ENCODE measurements at regions not wholly inside any gene's neighbourhood (a gene's known extent, or its start where the extent isn't known, plus 50 kb on each side); places are given as distances from the start of the nearest gene placed in this dataset.

DNA sequence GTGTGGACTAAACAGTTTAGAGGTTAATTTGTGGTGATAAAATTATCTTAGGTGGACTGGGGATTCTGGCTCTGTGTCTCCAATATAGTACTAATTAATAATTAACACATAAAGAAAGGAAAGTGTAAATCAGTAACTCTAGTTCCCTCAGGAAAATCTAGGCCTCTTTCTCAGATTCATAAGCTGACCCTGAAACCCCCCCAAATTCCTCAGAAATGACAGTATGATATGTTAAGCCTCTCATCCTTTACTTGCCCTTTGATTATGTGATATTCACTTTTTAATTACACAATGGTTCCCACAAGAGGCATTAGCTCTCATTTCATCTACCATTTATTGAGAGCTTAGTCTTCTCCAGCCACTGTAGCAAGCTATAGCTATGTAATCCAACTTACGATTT, 636.2 kb upstream of the SEMA6A start:
- no peak for DNase-seq (ENCODE audit: low read depth)
- H3K4me3 ChIP-seq (ENCODE audit: low read depth, low read length) = no peak overlapping the region

DNA sequence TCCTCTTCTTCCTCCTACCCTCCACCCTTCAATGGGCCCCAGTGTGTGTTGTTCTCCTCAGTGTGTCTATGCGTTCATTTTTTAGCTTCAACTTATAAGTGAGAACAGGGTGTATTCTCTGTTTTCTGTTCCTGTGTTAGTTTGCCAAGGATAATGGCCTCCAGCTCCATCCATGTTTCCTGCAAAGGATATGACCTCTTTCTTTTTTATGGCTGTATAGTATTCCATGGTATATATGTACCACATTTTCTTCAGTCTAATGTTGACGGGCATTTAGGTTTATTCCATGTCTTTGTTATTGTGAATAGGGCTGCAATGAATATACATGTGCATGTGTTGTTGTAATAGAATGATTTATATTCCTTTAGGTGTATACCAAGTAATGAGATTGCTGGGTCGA, 634.9 kb upstream of the SEMA6A start:
- no peak for DNase-seq (ENCODE audit: low read depth)
- H3K4me3 ChIP-seq (ENCODE audit: low read depth, low read length) = no peak overlapping the region

DNA sequence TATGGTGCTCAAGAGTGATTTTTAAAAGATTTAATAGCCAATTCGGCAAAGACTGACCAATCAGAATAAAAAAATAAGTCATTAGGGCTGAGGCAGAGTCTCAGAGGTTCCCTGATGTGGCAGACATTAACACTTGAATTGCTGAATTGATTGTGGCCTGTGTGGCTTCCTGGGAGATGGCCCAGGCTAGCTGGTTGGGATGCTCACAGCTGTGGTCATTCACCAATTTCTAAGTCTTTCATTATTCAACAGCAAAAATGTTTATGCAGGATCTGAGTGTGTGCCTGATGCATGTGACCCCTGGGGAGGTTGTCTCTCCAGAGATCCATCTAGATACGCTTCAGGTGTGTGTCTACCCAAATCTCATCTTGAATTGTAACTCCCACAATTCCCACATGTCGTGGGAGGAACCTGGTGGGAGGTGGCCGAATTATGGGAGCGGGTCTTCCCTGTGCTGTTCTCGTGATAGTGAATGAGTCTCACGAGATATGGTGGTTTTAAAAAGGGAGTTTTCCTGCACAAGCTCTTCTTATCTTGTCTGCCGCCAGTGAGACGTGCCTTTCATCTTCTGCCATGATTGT, 632.6 kb upstream of the SEMA6A start:
- no peak for DNase-seq (ENCODE audit: low read depth)
- H3K4me3 ChIP-seq (ENCODE audit: low read depth, low read length) = no peak overlapping the region

DNA sequence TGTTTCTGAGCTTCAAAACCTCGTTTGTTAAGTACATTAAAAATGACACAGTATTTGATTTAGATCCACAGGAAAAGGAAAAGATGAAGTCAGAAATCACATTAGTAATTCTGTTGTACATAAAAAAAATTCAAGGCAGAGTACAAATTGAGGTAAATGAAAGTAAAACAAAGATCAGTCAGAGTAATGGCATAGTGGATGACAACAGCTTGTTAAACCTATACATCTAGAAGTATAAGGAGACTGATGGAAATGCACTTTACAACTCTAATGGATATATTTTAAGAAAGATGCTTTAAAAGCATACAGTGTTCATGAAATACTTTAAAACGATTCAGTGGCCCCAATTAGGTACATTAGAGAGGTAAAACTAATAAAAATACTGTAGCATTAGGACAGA, 631.3 kb upstream of the SEMA6A start:
- H3K4me3 ChIP-seq (ENCODE audit: low read depth, low read length) = no peak overlapping the region
- DNase-seq (ENCODE audit: low read depth) = no peak

DNA sequence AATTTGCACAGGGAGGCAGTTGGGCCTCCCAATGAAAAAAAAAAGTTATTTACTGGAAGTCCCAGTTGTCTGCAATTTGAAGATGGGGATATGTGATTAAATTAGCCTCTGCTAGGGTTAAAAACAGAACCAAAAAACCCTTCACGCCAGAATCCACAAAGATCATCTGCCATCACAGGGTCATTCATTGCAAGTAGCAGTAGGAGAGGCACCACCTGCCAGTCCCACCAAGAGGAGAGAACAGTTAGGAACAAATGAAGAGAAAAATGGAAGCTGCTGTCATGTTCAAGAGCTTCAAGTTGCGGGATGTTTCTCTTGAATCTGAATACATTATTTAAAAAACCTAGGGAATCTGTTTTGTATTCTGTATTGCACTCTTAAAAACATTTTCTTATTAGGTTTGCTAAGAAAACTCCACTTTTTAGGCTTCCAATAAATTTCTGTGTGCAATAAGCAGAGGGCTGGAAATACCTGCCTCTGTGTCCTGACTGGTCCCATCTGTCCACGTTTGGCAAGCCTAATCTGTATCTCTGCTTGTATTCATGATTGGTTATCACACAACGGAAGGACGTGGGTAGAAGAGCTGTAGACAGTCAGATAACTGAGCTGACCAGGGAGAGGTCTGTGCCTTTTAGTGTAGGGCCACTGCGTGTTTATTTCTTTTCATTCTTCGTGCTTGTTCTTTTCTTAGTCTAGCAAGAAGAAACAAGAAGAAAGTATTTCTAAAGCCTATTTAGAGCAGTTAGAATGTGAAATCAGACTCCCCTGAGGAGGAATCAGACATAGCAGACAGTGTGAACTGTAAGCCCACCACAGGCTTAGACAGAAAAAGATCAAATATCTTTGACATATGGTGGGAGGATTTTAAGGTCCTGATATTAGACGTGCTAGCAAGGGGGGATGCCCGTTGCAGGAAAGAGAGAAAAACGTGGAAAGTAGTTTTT, 630.6 kb upstream of the SEMA6A start:
- H3K4me3 ChIP-seq (ENCODE audit: low read depth, low read length) = no peak overlapping the region
- no peak for DNase-seq (ENCODE audit: low read depth)

DNA sequence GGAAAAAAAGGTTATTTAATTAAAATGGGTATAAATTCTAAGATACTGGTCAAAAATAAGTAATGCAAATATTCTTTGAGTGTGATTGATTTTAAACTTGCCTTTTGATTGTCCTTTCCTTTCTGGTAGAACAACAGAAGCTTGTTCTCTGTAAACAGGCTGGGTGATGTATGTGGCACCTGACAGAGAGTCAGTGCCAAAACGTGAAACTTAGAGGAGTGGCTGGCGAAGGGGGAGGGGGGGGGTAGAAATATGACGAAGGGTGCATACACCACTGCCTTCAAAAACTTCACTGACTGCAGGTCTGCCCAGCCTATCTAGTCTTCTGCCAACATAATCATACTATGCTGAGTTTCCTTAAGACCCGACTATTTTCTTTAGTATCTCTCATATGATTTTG, 629.8 kb upstream of the SEMA6A start:
- DNase-seq (ENCODE audit: low read depth) = no peak
- H3K4me3 ChIP-seq (ENCODE audit: low read depth, low read length) = no peak overlapping the region

DNA sequence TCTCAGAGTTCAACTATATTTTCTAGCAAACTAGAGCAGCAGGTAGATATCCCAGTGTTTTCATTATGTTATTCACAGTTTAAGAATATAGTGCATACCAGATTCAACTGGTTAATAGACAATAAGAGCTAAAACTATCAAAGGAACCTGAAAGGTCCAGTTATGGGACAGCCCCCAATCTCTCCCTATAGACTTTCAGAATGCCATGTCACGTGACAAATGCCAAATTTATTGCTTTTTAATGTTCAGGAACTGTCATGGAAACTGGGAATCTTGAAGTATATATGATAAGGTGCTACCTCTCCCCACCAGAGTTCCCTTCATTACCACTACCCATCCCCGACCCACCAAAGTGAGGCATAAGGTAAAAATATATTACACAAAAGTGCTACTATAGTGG, 629.0 kb upstream of the SEMA6A start:
- no peak overlapping the region for H3K4me3 ChIP-seq (ENCODE audit: low read depth, low read length)
- DNase-seq (ENCODE audit: low read depth) = no peak

DNA sequence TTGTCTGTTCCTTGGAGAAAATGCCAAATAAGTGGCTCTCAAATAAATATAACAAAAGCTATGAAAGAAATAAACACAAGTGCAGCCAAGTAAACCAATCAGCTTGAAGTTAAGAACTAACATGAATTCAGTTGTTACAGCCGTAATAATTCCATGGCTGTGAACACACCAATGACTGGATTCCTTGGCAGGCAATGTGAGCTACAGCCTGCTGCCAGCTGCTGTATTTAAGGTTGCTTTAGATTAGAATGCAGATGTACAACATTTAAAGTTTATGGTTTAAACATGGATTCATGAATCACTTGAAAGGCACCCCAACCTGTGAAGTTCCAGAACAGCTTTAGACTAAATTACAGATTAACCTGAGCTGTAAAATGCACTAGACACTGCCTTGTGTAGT, 626.4 kb upstream of the SEMA6A start:
- H3K4me3 ChIP-seq (ENCODE audit: low read depth, low read length) = no peak overlapping the region
- no peak for DNase-seq (ENCODE audit: low read depth)

DNA sequence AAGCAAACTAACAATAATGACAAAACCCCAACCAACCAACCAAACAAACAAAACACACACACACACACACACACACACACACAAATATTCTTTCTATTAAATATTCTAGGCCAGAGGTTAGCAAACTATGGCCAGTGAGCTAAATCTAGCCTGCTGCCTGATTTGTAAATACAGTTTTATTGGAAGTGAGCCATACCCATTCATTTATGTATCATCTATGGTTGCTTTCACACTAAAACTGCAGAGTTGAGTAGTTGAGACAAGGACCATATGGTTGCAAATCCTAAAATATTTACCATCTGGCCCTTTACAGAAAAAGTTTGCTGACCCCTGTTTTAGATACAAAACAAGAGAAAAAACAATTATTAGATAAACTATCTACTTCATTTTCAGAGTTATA, 620.5 kb upstream of the SEMA6A start:
- H3K4me3 ChIP-seq (ENCODE audit: low read depth, low read length) = no peak overlapping the region
- DNase-seq (ENCODE audit: low read depth) = no peak

DNA sequence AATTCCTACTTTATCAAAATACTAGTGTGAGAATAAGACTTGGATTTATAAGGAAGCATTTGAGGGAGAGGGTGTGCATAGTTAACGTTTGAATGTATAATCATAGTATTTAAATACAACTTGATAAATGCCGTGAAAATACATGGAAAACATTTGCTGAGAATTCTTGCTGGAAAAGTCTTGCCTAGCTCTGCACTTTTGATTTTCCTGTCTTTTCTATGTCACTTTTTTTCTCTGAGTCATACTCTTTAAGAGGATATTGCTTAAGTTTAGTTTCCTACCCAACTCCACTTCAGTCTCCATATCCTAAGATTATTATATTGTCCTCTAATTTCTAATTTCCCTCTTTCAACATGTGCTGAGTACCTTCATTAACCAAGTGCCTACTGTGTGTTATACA, 616.6 kb upstream of the SEMA6A start:
- DNase-seq (ENCODE audit: low read depth) = no peak
- H3K4me3 ChIP-seq (ENCODE audit: low read depth, low read length) = no peak overlapping the region

DNA sequence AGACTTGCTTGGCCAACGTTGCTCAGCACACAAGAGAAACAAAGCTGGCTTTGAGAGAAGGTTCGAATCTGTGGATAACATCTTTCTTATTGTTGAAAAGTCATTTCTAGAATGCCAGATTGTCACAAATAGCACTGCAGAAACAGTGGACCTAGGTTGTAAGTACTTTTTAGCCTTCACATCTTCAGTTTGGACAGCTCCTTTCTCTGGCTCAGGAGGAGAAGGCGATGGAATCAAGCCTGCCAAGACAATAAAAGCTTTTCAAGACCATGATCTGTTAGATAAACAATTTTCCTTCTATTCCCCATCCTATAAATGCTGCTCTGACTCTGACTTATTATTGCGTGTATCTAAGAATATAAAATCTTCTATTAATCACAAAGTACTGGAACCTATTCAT, 615.2 kb upstream of the SEMA6A start:
- H3K4me3 ChIP-seq (ENCODE audit: low read depth, low read length) = no peak overlapping the region
- no peak for DNase-seq (ENCODE audit: low read depth)

DNA sequence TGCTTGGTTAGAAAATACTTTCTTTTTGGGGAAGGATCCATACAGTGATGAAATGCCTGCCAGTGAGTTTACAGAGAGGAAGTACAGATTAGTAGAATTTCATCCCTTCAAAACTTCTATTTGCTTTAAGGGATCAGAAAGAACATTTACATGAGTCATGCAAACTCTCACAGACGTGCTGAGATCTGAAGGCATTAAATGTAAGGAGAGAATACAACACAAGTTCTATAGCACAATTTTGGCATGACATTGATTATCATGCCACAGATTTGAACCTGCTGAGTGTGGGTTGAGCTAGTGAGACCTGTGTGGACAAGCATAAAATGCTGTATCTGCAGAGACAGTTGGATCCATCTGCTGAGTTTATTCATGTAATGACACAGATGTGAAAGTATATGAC, 613.6 kb upstream of the SEMA6A start:
- no peak overlapping the region for H3K4me3 ChIP-seq (ENCODE audit: low read depth, low read length)
- DNase-seq (ENCODE audit: low read depth) = no peak

DNA sequence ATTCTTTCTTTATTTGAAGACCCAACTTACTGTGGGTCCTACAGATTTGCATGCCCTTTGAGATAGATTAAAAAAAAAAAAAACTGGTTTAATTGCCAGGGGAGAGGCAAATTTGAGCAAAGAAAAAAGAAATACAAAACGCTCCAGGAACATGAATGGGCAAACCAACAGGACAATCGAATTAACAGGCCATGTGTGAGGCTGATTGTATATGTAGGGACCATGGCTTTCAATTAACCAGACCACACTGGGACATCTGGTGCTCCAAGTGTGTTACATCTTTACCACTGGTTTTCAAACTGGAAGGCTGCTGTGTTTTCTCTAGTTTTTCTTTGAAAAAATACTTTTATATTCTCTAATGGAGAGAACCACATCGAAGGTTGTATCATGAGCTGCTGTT, 612.1 kb upstream of the SEMA6A start:
- no peak for DNase-seq (ENCODE audit: low read depth)
- H3K4me3 ChIP-seq (ENCODE audit: low read depth, low read length) = no peak overlapping the region

DNA sequence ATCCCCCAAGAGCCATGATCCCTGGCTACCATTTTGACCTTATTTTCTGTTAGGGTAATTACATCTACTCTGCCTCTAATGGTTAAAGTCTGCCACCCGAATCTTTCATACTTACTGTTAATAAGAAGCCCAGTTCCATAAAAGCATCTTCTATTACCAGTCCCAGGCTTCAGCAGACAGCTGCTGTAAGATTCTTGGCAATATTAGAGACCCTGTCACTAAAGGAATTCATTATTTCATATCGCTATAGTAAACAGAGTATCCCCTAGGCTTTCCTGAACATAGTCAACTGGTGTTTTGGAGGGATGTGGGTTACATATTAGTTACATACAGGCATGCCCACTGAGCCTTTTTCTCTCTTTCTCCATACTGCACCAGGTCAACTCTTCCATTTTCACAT, 608.7 kb upstream of the SEMA6A start:
- DNase-seq (ENCODE audit: low read depth) = no peak
- no peak overlapping the region for H3K4me3 ChIP-seq (ENCODE audit: low read depth, low read length)

DNA sequence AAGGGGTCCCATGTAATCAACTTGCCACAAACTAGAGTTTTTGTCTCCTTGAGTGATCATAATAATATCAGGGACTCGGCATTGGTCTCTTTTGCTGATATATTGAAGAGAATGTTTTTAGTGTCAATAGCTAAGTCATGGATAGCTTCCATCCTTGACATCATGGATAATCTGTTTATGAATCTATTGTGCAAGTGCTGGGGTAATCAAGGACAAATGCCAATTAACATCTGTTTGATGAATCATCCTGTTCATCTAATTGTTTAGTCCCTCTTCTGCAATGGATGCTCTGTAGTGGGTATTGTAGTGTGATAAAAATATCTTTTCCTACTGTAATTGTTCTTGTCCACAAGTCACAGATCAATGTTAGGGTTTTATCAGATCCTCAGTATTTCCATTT, 607.5 kb upstream of the SEMA6A start:
- DNase-seq (ENCODE audit: low read depth) = no peak
- no peak overlapping the region for H3K4me3 ChIP-seq (ENCODE audit: low read depth, low read length)

DNA sequence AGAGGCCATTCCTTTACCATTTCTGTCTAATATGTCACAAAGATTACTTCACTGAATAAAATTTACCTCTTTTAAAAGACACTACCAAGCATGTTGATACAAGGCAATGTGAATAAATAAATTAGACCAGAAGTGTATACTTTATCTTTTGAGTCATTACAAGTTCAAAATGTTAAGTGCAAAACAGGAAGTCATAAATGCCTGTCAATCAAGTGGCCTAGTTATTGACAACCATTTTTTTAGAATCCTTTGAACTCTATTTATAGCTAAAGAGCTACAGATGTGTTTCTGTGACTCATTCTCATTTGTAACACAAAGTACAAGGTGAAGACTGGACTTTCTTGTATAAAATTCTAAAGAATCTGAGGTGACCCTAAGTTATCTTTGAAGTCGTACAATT, 602.7 kb upstream of the SEMA6A start:
- H3K4me3 ChIP-seq (ENCODE audit: low read depth, low read length) = no peak overlapping the region
- DNase-seq (ENCODE audit: low read depth) = no peak

DNA sequence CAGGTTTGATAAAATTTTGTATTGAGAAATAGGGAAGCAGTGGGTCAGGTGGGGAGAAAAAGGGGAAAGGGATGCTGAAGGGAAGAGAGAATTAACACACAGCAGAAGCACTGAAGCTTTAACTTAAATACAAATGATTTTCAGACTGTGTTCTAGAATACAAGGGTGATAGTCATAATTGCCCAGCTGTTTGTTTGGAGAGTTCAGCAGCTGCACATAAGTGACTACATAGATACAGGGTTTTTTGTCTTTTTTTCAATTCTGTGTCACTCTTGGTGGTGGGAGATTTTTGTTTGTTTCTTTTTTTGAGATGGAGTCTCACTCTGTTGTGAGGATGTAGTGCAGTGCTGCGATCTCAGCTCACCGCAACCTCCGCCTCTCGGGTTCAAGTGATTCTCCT, 590.4 kb upstream of the SEMA6A start:
- no peak for DNase-seq (ENCODE audit: low read depth)
- no peak overlapping the region for H3K4me3 ChIP-seq (ENCODE audit: low read depth, low read length)

DNA sequence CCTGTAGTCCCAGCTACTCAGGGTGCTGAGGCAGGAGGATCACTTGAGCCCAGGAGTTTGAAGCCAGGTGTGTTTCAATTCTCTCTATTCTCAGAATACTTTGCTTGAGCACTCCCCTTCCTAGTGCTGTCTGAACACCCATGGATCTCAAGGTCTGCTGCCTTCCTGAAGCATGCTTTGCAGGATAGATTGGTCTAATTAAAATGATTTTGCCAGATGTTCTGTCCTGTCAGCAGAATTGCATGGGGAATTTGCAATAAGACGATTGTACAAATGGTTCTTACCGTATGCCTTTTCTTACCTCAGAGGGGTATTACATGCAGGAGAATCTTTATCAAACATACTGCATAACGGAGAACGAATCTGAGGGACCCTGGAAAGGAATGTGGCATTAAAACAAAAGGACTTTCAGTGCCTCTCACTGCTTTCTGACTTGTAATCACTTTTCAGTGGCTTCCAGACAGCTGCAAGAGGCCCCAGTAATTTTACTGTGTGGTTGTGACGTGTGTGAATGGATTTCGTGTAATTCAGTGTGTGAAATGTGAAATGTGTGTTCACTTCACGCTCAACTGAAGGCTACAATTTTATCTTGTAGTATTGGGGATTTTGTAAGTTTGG, 587.2 kb upstream of the SEMA6A start:
- peak; percentile 11 for DNase-seq (ENCODE audit: low read depth)
- no peak overlapping the region for H3K4me3 ChIP-seq (ENCODE audit: low read depth, low read length)

DNA sequence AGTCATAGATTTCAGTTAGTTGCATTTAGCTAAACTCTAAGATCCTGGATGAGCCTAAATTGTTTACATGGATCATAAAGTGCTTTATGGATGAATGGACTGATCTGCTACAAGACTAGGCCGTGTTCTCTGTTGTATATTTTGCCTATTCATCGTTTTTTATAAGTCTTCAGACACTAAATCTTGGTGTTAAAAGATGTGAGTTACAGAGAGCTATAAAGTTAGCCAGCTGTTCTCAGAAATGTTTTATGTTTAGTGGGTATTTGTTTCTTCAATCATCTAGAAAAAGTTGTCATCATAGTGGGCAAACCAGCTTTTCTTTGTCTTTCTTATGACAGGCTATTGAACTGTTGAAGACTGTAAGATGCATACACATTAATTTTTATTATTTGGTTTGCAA, 585.8 kb upstream of the SEMA6A start:
- H3K4me3 ChIP-seq (ENCODE audit: low read depth, low read length) = no peak overlapping the region
- no peak for DNase-seq (ENCODE audit: low read depth)

DNA sequence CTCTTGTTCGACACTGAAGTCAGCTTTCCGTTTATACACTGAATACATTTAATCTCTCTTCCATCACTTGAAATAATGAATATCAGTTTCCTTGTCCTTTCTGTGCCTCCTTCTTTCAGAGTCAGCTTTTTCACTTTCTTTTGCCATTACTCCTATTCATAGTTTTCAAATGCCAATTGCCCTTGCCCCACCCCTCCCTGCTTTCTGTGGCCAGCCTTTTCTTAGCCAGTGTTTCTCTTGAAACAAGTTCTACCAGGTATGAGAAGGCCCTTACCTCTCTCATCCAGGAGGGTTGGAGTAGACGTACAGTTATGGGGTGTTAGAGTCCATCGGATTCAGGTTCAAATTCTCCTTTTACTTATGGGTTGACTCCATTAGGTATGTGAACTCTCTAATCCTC, 574.7 kb upstream of the SEMA6A start:
- no peak overlapping the region for H3K4me3 ChIP-seq (ENCODE audit: low read depth, low read length)
- DNase-seq (ENCODE audit: low read depth) = no peak

DNA sequence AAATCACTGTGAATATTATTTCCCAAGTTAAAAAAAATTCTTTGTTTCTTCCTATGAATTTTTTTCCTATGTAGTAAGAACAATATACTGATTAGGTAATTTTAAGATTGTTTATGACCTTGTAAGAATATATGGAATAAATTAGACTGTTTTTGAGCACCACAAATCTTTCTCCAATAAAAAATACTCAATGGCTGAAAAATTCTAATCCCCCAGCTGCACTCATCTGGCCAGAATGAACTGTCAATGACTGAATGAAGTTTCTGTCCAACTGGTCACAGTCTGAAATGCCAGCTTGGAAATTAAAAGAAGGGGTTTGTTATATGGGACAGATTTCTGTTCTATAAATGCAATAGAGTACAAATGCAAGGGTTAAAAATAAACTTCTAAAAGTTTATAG, 569.5 kb upstream of the SEMA6A start:
- no peak for DNase-seq (ENCODE audit: low read depth)

More for the DNA sequence above, 569.5 kb upstream of the SEMA6A start:
- H3K4me3 ChIP-seq (ENCODE audit: low read depth, low read length) = no peak overlapping the region
